AG04450 (cell line): ENCODE measurements at regions not wholly inside any gene's neighbourhood (a gene's known extent, or its start where the extent isn't known, plus 50 kb on each side); places are given as distances from the start of the nearest gene placed in this dataset.
"Not testable (repeated sequence)": the region's sequence is repeated elsewhere in the genome, so short reads cannot be mapped to it uniquely, and the experiment has no call there.

Experiments
- CTCF ChIA-PET: fragments of 300-600, 350-600 bp; formaldehyde crosslinking; extraction: SDS; loops from one replicate; lab custom pipeline; 2022; ENCODE audit warnings: antibody characterized with exemption, inconsistent platforms; lab: Charles Lee
- POLR2A ChIA-PET: fragments of 350-600 bp; formaldehyde crosslinking; extraction: SDS; loops from one replicate; lab custom pipeline; 2021; ENCODE audit warnings: antibody characterized with exemption, inconsistent platforms; lab: Yijun Ruan, JAX
- DNase-seq: peaks from one replicate; pipeline ENCODE4 v3.0.0-alpha.2; 2011; ENCODE audit warnings: low read depth, low spot score
- H3K27ac ChIP-seq: one replicate; pipeline ENCODE4 v1.5.1; 2012; ENCODE audit warnings: low read depth, low read length, control low read depth
- H3K27me3 ChIP-seq: one replicate; pipeline ENCODE4 v1.6.0; 2012; ENCODE audit warnings: low read length; ENCODE audit not compliant: control insufficient read depth, insufficient read depth
- H3K4me3 ChIP-seq: 2 replicates; pipeline ENCODE4 v1.5.1; 2011; ENCODE audit warnings: mild to moderate bottlenecking, low read depth, low read length, control low read depth
- H3K9me3 ChIP-seq: 2 replicates; pipeline ENCODE4 v1.5.1; 2012; ENCODE audit warnings: low read length; ENCODE audit not compliant: control insufficient read depth, insufficient read depth
- TF ChIP-seq, protein P1 (sequence below): IDR thresholded peaks from 2 replicates; pipeline ENCODE4 v1.5.1; 2011; ENCODE audit warnings: low read depth, low read length, control low read depth, inconsistent platforms

DNA sequence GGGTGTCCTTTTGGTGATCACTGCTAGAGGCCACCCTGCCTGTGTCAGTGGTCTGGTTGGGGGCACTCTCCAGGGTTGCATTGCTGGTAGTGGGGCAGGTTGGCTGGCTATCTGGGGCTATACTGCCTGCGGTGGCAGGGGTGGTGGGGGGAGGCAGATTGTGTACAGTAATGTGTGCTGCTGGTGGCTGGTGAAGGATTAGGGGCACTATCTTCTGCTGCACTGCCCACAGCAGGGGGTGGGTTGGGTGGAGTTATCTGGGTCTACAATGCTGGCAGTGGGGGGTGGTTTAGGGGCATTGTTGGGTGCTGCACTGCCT, 204.0 kb upstream of the WSB1 start:
- CTCF ChIA-PET = no interaction called here
- Histone ChIP-seq H3K4me3 (no peak overlapping the region), H3K27me3 (no peaks in the 10 kb centered on the region), H3K9me3 (peaks cover 24% of the 10 kb centered on the region), H3K27ac (no peak overlapping the region)
- no peak for DNase-seq
- TF ChIP-seq, protein P1, sequence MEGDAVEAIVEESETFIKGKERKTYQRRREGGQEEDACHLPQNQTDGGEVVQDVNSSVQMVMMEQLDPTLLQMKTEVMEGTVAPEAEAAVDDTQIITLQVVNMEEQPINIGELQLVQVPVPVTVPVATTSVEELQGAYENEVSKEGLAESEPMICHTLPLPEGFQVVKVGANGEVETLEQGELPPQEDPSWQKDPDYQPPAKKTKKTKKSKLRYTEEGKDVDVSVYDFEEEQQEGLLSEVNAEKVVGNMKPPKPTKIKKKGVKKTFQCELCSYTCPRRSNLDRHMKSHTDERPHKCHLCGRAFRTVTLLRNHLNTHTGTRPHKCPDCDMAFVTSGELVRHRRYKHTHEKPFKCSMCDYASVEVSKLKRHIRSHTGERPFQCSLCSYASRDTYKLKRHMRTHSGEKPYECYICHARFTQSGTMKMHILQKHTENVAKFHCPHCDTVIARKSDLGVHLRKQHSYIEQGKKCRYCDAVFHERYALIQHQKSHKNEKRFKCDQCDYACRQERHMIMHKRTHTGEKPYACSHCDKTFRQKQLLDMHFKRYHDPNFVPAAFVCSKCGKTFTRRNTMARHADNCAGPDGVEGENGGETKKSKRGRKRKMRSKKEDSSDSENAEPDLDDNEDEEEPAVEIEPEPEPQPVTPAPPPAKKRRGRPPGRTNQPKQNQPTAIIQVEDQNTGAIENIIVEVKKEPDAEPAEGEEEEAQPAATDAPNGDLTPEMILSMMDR = no peak
- POLR2A ChIA-PET = no interaction called here

DNA sequence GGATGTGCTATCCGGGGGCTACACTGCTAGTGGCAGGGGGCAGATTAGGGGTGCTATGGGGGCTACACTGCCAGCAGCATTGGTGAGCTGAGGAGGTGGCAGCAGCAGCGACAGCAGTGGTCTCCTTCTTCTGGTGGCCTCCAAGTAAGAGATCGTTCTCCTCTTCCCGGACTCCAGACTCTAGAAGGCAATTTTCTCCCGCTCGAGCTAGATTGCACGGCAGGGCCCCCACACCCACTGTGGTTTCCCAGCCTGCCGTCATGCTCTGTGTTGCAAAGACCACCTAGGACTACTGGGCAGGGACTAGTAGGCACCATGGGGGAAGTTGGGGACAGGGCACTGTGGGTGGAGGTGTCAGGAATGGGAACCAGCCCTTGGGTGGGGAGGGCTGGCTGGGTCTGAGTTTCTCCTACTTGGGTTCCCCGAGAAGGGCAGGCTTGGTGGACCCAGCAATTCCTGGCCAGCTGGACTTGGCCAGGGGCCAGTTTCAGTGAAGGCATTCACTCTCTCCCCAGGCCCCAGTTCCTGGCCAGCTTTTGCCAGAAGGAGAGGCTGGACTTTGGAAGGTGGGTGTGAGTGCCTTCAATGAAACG, 203.4 kb upstream of the WSB1 start:
- H3K4me3 ChIP-seq, H3K27me3 ChIP-seq, DNase-seq, POLR2A ChIA-PET, H3K27ac ChIP-seq, CTCF ChIA-PET: not testable (repeated sequence)
- peaks cover 24% of the 10 kb centered on the region for H3K9me3 ChIP-seq

DNA sequence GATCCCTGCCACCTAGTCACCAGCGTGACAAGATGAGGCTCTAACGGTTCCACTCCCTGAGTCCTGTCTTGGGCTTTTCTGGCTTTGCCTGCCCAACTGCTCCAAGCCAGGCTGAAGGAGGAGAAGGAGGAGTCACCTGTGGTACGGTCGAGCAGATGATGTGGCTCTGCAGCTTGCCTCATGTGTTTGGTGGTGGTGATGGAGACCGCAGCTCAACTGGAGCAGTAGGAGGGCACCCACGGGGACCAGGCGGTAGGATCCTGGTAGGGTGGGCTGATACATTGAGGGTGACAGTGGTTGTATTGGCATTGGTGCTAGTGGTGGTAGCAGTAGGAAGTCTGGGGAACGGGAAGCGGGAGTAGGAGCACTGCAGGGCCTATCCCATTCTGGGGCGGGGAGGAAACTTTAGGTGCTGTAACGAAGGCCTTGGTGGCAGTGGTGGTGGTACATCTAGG, 202.8 kb upstream of the WSB1 start:
- ChIA-PET CTCF (no interaction called here), POLR2A (no interaction called here)
- no peaks in the 10 kb centered on the region for H3K27me3 ChIP-seq
- DNase-seq = no peak
- TF ChIP-seq, protein P1 = no peak
- no peak overlapping the region for H3K4me3 ChIP-seq
- H3K9me3 ChIP-seq = peaks cover 24% of the 10 kb centered on the region
- no peak overlapping the region for H3K27ac ChIP-seq

DNA sequence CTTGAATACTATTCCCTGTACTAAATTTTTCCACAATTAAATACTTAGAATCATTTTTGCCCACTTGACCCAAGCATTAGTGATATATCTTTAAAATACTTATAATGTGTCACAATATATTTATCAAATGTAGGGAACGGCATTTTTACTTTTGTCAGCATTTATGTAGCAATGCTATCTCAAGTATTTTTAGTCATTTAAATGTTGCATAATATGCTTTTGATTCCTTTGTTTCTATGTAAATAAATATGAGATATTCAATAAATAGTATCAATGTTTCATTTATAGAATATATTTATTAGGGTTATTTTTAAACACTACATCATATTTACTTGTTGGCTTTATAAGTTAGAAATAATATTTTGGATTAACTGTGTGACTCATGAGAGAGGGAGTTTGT, 199.7 kb upstream of the WSB1 start:
- H3K4me3 ChIP-seq, DNase-seq, H3K27me3 ChIP-seq, POLR2A ChIA-PET, H3K27ac ChIP-seq, CTCF ChIA-PET: not testable (repeated sequence)
- H3K9me3 ChIP-seq = peaks cover 17% of the 10 kb centered on the region

DNA sequence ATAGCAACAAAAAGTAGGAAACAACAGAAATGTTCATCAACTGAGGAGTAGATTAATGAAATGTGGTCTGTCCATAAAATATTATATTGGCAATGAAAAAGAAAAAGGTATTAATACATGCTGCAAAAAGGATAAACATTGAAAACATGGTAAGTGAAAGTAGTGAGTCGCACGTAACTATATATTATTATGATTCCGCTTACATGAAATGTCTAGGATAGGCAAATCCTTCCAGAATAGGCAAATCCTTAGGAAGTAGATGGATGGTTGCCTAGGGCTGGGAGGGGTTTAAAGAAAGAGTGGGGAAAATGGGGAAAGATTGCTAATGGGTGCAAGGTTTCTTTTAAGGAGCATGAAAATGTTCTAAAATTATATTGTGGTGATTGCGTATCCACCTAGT, 198.1 kb upstream of the WSB1 start:
- H3K27me3 ChIP-seq, DNase-seq, CTCF ChIA-PET, H3K9me3 ChIP-seq, POLR2A ChIA-PET, H3K4me3 ChIP-seq, H3K27ac ChIP-seq: not testable (repeated sequence)

DNA sequence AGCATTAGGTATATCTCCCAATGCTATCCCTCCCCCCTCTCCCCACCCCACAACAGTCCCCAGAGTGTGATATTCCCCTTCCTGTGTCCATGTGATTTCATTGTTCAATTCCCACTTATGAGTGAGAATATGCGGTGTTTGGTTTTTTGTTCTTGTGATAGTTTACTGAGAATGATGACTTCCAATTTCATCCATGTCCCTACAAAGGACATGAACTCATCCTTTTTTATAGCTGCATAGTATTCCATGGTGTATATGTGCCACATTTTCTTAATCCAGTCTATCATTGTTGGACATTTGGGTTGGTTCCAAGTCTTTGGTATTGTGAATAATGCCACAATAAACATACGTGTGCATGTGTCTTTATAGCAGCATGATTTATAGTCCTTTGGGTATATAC, 194.6 kb upstream of the WSB1 start:
- H3K4me3 ChIP-seq, H3K9me3 ChIP-seq, H3K27me3 ChIP-seq, DNase-seq, CTCF ChIA-PET, POLR2A ChIA-PET, H3K27ac ChIP-seq: not testable (repeated sequence)

DNA sequence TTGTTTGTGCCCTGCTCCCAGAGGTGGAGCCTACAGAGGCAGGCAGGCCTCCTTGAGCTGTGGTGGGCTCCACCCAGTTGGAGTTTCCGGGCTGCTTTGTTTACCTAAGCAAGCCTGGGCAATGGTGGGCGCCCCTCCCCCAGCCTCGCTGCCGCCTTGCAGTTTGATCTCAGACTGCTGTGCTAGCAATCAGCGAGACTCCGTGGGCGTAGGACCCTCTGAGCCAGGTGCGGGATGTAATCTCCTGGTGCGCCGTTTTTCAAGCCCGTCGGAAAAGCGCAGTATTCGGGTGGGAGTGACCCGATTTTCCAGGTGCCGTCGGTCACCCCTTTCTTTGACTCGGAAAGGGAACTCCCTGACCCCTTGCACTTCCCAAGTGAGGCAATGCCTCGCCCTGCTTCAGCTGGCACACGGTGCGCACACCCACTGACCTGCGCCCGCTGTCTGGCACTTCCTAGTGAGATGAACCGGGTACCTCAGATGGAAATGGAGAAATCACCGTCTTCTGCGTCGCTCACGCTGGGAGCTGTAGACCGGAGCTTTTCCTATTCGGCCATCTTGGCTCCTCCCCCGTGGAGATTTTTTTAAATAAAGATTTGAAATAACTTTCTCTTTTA, 189.2 kb upstream of the WSB1 start:
- DNase-seq, H3K27me3 ChIP-seq, H3K9me3 ChIP-seq, H3K4me3 ChIP-seq, CTCF ChIA-PET, H3K27ac ChIP-seq, POLR2A ChIA-PET: not testable (repeated sequence)
